HG02884 (cell line): ENCODE measurements at regions not wholly inside any gene's neighbourhood (a gene's known extent, or its start where the extent isn't known, plus 50 kb on each side); places are given as distances from the start of the nearest gene placed in this dataset.
"Not testable (repeated sequence)": the region's sequence is repeated elsewhere in the genome, so short reads cannot be mapped to it uniquely, and the experiment has no call there.

ENCODE experiments used
- ATAC-seq: cut with Tn5 transposase; IDR thresholded peaks from one replicate; pipeline ENCODE4 v1.9.1; 2021; ENCODE audit warnings: mild to moderate bottlenecking, moderate library complexity; ENCODE audit not compliant: unreplicated experiment

DNA sequence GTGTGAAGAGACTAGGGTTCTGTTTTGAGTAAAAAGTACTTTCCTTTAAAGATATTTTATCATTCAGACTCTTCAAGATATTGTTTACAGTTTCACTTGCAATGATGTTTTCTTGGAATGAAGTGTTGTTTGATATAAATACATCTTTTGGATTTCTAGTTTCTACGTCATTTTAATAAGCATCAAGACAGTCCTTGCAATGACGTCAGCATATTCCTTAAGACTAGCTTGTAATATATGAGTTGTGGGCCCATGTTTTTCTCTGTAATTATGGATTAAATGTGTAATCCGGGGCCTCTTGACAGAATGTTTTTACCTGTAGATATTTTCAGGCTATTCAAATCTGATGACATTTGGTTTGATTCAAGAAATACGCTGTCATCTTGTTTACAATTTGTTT is 66.1 kb downstream of the RBMX2 start:
- ATAC-seq = no peak

DNA sequence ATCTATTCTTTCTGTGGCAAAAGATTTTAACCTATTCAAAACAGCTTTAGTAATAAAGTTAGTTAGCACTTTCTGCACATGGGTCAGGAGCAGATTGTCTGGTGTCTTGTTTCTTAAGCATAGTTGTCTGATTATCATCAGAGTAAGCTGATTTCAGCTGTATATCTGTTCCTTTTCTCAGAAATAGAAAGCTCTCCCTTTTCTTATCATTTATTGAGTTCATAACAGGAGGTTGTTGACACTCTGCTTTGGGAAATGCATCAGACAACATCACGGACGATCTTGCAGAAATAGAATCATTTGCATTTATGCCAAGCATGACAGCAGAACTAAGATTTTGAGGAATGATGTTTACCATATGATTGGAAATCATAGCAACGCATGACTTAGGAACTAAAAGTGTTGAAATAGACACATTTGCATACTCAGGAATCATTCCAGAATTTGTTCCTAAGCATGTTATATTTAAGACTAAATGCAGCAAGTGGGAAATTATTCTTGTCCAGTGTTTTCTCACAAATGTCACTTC is 66.7 kb downstream of the RBMX2 start:
- ATAC-seq = no peak

DNA sequence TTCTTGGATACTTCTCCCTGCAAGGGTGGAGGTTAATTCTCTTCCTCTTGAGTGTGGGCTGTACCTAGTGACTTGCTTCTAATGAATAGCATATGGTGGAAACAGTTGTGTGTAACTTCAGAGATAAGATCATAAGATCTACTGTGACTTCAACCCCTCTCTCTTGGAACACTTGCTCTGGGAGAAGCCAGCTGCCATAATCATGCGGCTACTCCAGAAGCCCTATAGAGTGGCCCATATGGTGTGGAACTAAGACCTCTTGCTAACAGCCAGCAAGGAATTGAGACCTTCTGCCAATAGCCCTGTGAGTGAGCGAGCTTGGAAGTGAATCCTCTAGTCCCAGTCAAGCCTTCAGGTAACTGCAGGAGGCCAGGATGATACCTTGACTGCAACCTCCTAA is 81.1 kb downstream of the RBMX2 start:
- no peak for ATAC-seq

DNA sequence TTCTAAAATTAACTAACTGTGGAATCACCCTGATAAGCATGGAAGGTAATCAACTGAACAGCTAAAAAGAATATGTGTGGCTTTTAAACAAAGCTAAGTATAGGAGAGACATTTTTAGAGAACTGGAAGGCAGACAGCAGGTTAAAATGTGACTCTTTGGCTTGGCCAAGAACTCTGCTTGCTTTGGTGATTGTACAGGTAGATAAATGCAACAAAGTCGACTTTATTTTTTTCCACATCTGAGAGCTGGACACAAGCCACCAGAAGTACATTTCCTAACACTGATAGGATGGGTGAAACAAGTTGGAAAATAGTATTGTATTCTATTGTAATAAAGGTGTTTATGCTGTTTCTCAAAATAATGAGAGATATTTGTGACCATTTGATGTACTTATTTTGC is 84.1 kb downstream of the RBMX2 start:
- ATAC-seq = no peak

DNA sequence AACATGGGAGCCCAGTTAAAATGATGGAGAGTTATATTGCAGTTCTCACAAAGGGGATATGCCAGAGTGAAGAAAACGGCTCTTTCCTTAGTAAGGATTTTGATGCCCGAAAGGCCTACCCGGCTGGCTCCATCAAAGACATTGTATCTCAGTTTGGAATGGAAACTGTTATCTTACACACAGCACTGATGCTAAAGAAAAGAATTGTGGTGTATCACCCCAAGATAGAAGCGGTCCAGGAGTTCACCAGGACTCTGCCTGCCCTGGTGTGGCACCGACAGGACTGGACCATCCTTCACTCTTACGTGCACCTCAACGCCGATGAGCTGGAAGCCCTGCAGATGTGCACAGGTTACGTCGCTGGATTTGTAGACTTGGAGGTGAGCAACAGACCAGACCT is 93.7 kb downstream of the RBMX2 start:
- ATAC-seq = not testable (repeated sequence)

DNA sequence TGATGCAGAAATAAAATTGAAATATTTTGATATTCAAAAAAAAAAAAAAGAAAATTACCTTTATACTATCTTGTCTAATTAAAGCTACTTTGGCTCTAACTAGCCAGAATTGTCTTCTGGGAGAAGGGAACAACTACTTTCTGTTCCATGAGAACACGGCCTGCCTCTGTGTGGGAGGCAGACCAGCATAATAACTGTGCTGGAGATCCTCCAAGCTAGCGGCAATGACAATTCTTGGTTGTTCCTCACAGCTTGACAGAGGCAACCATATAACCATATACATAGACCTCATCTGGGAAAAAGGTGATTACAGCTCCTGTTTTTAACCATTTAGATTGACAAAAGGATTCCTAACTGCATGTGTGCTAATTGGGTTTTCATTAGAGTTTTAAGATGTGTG is 95.7 kb downstream of the RBMX2 start:
- no peak for ATAC-seq

DNA sequence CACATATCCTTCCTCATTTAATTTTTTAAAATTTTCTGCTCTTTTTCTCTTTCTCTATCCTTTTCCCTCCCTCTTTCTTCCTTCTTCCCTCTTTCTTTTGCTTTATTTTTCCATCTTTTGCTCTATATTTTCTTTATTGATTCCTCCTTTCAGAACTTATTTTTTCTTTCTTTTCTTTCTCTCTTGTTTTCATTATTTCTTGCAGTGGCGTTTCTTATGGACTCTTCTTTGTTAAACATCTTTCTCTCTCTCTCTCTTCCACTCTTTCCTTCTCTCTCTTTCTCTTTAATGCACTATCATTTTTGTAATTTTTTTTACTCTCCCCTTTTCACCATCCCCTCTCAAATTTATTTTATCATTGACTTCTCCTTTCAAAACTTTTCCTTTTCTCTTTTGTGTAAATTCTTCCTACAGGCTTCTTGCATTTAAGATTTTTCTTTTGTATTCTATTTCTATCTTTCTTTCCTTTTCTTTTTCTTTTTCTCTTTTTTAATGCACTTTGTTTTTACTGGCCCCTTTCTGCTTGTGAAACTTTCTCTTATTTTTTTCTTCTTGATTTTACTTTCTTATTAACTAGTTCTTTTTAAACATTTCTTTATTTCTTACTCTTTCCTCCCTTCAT is 97.0 kb downstream of the RBMX2 start:
- no peak for ATAC-seq

DNA sequence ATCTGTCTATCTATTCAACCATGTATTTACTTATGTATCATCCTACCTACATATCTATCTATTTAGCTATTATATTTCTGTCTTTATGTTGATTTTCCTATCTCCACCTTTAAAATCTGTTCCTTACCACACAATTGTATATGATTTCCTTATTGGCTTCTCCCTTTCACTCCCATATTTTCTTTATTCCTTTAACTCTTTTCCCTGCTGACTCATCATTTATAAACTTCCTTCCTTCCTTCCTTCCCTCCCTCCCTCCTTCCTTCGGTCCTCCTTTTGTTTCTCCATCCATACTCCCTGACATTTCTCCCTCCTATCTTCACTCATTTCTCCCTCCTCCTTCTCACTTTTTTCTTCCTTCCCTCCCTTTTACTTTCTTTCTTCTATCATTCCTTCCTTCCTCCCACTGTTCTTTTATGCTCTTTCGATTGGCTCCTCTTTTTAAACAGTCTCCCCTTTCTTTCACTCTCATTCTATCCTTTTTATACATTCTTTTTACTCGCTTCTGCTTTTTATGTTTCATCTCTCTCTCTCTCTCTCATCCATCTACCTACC is 100.3 kb downstream of the RBMX2 start:
- no peak for ATAC-seq

DNA sequence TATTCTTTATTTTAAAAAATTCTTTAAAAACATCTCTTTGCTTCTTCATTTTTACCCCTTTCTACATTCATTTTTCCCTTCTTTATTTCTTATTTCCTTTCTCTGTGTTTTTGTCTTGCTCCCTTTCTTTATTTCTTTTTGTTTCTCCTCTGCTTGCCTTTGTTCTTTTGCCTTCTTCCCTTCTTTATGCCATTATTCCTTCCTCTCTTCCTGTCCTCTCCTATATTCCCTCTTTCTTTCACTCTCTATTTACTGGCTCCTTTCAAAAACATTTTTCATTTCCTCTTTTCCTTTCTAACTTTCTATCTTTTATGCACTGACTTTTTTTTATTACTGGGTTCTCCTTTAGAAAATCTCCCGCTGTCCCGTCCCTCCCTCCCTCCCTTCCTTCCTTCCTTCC is 102.2 kb downstream of the RBMX2 start:
- no peak for ATAC-seq

DNA sequence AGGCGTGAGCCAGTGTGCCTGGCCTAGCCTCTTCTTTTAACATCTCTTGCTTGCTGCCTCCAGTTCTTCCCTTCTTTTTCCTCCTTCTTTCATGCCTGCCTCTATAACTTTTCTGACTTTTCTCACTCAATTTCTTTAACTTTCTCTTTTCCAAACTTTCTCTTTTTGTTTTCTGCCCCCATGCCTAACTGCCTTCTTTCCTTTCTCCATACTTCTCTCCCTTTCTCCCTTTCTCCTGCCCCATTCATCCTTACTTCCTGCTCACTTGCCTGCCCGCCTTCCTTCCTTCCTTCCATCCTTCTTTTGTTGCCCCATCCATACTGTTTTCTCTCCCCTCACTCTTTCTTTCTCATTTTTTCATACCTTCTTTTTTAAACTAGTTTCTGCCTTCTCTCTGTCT is 105.2 kb downstream of the RBMX2 start:
- no peak for ATAC-seq

DNA sequence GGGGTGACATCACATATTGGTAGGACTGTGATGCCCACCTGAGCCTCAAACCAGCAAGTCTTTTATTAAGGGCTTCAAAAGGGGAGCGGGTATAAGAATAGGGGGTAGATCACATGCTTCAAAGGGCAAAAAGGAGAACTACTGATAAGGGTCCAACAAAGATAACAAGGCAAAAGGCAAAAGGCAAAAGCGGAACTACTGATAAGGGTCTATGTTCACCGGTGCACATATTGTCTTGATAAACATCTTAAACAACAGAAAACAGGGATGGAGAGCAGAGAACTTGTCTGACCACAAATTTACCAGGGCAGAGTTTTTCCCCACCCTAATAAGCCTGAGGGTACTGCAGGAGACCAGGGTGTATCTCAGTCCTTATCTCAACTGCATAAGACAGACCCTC is 110.7 kb downstream of the RBMX2 start:
- ATAC-seq = not testable (repeated sequence)

DNA sequence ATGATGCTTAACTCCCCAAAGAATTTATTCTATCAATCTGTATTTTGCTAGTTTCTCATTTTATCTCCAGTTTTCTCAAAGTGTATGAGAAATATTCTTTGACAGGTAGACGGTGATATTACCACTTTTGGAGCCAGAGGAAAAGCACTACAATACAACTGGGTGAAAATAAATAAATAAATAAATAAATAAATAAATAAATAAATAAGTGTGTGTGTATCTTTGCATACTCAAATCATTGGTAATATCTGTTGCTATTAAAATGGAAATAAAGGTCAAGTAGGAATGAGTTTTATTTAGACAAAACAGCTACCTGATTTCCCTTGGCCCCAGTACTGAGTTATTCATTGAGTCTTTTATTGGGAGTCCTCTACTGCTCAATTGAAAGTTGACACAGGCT is 114.3 kb downstream of the RBMX2 start:
- ATAC-seq = no peak

DNA sequence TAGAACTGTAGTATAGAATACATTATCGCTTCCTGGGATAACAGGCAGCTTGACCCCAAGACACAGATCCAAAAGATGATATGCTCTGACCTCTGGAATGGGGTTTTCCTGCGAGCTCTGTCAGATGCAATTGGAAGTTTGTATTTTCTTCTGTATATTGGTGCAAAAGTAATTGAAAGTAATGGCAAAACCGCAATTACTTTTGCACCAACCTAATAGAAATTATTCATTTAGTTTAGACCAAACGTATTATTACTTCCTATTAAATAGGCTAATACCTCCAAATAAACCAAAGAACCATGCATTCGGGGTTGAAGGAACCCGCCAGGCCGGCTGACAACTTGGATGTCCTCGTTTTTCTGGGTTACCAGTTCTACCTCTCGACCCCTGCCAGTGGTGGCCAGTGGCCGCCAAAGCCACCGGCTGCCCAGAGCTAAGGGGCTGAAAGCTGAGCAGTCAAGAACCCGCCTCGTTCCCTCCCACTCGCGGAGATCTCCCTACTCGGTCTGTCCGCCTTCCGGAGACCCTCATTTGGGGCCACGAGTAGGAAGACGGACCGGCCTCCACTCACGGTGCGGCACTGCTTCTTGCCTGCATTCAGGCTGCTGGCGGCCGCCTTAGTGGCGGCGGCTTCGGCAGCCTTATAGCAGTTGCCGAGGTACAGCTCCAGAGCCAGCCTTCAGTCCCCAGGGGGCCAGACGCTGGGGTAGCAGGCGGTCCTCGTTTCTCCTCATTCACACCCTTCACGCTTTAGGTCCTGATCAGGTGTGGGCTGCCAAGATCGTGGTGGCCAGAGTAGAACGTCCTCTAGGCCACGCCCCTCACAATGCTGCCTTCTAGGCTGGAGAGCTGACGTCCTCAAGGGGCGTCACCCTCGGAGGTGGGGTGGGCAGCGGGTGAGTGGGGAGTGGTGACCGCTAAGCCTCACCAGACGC is 121.9 kb downstream of the RBMX2 start:
- no peak for ATAC-seq

DNA sequence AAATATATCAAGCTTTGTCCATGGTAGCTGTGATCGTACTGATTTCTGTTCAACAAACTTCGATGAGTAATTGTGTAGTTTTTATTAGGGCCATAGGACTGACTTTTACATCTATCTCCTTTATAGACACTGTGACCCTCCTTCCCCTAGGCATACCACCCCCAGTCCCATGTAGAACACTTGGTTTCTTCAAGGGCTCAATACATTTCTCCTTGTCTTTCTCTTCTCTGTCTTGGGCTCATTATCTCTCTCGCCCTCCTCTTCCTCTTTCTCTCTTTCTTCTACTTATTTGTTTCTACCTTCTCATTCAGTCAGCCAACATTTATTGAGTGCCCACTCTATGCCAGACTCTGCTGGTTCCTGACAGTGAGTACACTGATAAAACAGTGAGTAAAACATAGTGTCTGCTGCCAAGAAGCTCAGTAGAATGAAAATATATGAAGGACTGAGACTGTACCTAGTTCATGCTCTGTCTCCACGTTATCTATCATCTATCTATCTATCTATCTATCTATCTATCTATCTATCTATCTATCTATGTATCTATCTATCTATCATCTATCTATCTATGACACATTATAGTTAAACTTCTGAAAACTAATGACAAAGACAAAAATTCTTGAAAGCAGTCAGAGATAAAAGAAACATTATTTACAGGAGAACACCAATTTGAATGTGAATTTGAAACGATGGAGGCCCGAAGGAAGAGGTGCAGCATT is 122.8 kb downstream of the RBMX2 start:
- no peak for ATAC-seq

DNA sequence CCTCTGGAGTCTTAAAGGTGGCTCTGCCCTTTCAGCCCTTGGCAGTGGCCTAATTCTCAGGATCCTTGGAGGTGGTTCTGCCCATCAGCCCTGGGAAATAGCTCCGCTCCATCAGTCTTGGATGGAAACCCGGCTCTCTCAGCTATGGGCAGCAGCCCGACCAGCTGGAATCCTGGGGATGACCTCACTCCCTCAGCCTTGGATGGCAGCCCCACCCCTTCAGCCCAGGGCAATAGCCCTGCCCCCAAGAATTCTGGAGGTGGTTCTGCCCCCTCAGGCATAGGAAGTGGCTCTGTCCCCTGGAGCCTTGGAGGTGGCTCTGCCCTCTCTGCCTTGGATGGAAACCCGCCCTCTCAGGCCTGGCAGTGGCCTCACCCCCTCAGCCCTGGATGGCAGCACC is 127.7 kb downstream of the RBMX2 start:
- no peak for ATAC-seq

DNA sequence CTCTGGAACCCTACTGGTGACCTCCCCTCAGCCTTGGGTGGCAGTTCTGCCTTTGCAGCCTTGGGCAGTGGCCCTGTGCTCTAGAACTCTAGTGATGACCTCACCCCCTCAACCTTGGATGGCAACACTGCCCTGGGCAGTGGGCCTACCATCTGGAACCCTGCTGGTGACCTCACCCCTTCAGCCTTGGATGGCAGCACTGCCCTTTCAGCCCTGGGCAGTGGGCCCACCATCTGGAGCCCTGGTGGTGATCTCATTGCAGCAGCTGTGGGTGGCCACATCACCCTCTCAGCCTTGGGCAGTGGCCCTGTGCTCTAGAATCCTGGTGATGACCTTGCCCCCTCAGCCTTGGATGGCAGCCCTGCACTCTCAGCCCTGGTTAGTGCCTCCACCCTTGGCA is 129.3 kb downstream of the RBMX2 start:
- no peak for ATAC-seq

DNA sequence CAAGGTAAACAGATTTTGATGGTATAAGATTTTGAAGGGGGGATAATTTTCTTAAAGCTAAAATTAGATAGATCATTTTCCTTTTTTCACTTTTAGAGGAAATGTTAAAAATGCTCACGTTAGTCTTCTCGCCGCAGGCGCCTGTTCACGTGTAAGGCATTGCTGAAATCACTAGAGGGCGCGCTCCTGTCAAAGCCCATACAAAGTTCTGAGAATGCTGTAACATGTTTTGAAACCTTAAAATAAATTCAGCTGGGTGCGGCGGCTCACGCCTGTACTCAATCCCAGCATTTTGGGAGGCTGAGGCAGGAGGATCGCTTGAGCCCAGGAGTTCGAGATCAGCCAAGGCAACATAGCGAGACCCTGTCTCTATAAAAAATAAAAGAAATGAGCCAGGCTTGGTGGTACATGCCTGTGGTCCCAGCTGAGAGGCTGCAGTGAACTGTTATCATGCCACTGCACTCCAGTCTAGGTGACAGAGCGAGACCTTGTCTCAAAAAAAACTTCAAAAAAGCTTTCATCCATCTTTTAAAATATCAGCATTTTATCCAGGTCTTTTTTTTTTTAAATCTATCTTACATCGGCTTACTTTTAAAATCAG is 138.0 kb downstream of the RBMX2 start:
- ATAC-seq = peak; percentile 60

DNA sequence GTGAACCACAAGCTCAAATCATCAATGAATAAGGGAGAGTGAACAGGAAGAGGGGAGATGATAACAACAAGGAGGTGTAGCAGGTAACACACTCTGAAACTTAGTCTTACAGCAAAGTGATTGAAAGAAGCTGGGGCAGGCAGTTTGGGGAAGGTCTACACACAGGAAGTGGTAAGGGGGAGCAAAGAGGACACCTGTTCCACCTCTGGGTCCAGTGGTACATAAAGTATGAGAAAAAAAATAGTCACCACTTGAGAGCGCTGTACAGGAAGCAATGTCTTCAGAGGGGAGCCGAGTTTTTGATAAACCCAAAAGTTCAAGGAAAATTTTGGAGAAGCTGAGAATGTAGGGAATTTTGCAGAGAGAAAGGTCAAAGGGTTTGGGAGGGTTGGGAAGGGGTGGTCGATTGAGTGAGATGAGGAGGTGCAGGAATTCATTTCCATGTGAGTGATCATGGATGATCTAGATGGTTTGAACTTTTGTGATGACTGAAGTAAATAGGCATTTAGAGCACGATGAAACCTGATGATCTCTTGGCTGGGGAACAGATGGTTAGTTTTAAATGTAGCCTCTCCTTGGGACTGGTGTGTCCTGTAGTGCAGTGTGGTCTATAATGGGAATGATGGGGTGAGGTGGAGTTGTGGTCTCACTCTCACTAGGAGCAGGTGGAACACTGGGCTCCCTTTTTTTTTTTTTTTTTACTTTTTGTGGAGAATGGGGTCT is 142.0 kb downstream of the RBMX2 start:
- no peak for ATAC-seq

DNA sequence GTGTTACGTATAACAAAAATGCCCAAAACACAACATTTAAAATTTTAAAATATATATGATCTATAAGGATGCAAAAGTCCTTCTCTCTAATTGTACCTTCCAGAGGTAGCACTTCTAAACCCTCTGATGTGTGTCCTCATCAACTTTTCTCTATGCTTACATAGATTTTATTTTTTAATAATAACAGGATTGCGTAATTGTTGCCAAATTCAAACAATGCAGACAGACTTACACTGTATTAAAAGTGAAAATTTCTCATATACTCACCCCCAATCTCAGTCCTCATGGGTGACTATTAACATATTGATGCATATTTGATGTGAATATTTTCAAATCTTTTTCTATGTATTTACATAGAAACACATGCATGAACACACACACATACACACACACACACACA is 144.0 kb downstream of the RBMX2 start:
- no peak for ATAC-seq

DNA sequence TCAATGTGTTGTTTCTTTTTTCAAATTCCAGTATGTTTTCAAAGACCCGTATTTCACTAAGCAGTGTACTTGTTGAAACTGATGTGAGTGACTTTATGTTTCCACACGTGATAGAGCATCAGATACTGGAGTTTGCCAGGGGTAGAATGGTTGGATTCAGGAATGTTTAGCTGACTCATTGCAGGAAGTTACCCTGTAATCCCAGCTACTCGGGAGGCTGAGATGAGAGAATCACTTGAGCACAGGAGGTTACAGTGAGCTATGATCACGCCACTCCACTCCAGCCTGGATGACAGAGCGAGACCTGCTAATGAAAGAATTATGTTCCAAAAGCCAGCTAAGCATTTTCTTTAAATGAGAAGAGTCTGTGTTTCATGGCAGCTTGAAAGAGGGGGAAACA is 147.6 kb downstream of the RBMX2 start:
- ATAC-seq = not testable (repeated sequence)
